Peyer's patch (tissue), 4 donors: ENCODE measurements at regions not wholly inside any gene's neighbourhood (a gene's known extent, or its start where the extent isn't known, plus 50 kb on each side); places are given as distances from the start of the nearest gene placed in this dataset.

Source experiments
- DNase-seq, 3 donors: peaks; one replicate each; pipeline ENCODE4 v3.0.0-alpha.2; 2017 to 2019
- H3K27ac ChIP-seq, 4 donors: fragments of 200-600 bp; sonication (generic); one replicate each; pipeline ENCODE4 v1.5.1; 2016 to 2019
- H3K27me3 ChIP-seq, 2 donors: fragments of 200-600 bp; sonication (generic); one replicate each; pipeline ENCODE4 v1.5.1; 2019
- H3K36me3 ChIP-seq, 3 donors: fragments of 200-600 bp; sonication (generic); one replicate each; pipeline ENCODE4 v1.5.1; 2016 to 2019
- H3K4me1 ChIP-seq, 4 donors: fragments of 200-600 bp; sonication (generic); one replicate each; pipeline ENCODE4 v1.5.1; 2016 to 2019
- H3K4me3 ChIP-seq, 4 donors: fragments of 200-600 bp; sonication (generic); 1 replicate in 3 of 4; 2 replicates in 1 of 4; pipeline ENCODE4 v1.5.1; 2016 to 2019; ENCODE audit warnings: mild to moderate bottlenecking in 1 of 4
- H3K9me3 ChIP-seq, 4 donors: fragments of 200-600 bp; sonication (generic); one replicate each; pipeline ENCODE4 v1.5.1; 2016 to 2019; ENCODE audit warnings: mild to moderate bottlenecking in 1 of 4
- CTCF ChIP-seq, 6 experiments: fragments of 450-650 bp in 4 of 6; fragments of 200-600 bp in 2 of 6; sonication (generic) in 1 of 6; IDR thresholded peaks; one replicate each; pipeline ENCODE4 v1.5.1; 2017 to 2019; ENCODE audit warnings: antibody characterized with exemption in 6 of 6, mild to moderate bottlenecking in 3 of 6, moderate library complexity in 1 of 6
- POLR2A ChIP-seq, 2 donors: fragments of 450-650 bp; IDR thresholded peaks; one replicate each; pipeline ENCODE4 v1.5.1; 2017; ENCODE audit warnings: antibody characterized with exemption in 2 of 2, mild to moderate bottlenecking in 2 of 2, moderate library complexity in 2 of 2

DNA sequence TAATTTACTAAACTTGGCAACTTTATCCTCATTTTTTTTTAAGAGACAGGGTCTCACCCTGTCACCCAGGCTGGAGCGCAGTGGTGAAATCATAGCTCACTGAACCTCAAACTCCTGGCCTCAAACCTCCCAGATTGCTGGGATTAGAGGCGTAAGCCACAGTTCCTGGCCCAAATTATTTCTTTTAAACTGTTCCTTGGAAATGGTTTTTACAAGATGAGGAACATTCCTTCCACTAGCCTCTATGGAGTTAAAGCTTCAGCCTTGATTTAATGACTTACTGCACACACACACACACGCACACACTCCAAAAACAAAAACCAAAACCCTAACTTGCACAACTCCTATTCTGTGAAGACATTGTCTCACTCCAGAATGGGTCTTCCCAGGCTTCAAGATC is 77.2 kb upstream of the TARS1 start:
- Histone ChIP-seq H3K4me1 (no peaks in the 10 kb centered on the region), H3K27ac (no peak overlapping the region)
- TF ChIP-seq POLR2A (IDR thresholded peaks at IDR 0.05) (no peak), CTCF (IDR thresholded peaks at IDR 0.05) (no peak)

DNA sequence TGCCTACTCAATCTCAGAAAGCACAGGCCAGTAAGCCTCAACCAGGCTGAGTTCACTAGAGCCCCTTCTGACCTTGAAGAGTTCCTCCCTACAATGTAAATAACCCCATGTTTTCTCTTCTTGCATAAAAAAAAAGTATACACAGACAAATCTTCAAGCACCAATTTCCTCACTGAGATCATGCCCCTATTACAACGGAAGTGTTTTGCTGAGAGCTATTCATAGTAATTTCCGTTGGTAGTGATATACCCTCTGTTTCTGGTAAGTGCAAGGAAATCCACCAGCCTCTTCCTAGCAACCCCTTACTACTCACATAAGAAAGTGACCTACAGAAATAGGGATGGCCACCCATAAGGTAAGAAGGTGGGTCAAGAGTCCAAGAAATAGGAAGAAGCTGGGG is 76.4 kb upstream of the TARS1 start:
- no peak for DNase-seq
- H3K36me3 ChIP-seq: no peaks in the 10 kb centered on the region
- no peak for TF ChIP-seq CTCF (IDR thresholded peaks at IDR 0.05)
- TF ChIP-seq POLR2A (IDR thresholded peaks at IDR 0.05): no peak
- H3K4me3 ChIP-seq: no peak overlapping the region
- H3K27ac ChIP-seq: no peak overlapping the region
- no peaks in the 10 kb centered on the region for H3K27me3 ChIP-seq
- no peaks in the 10 kb centered on the region for H3K9me3 ChIP-seq
- H3K4me1 ChIP-seq: no peaks in the 10 kb centered on the region

More for the DNA sequence above, 77.2 kb upstream of the TARS1 start:
- Histone ChIP-seq H3K4me3 (no peak overlapping the region), H3K9me3 (no peaks in the 10 kb centered on the region), H3K27me3 (no peaks in the 10 kb centered on the region), H3K36me3 (no peaks in the 10 kb centered on the region)
- no peak for DNase-seq

- TF ChIP-seq CTCF (IDR thresholded peaks at IDR 0.05) (no peak), POLR2A (IDR thresholded peaks at IDR 0.05) (no peak)
- DNase-seq: no peak
- no peaks in the 10 kb centered on the region for H3K27me3 ChIP-seq
- no peaks in the 10 kb centered on the region for H3K4me1 ChIP-seq
- H3K4me3 ChIP-seq: no peak overlapping the region
- no peaks in the 10 kb centered on the region for H3K9me3 ChIP-seq
- no peak overlapping the region for H3K27ac ChIP-seq
- H3K36me3 ChIP-seq: no peaks in the 10 kb centered on the region
Observed at GRCh38 chr5:33367416-33367815, 73.3 kb upstream of the TARS1 start.

- no peak for TF ChIP-seq CTCF (IDR thresholded peaks at IDR 0.05)
- no peak for TF ChIP-seq POLR2A (IDR thresholded peaks at IDR 0.05)
- Histone ChIP-seq H3K36me3 (no peaks in the 10 kb centered on the region), H3K4me1 (no peaks in the 10 kb centered on the region), H3K27ac (no peak overlapping the region), H3K9me3 (no peaks in the 10 kb centered on the region), H3K27me3 (no peaks in the 10 kb centered on the region), H3K4me3 (no peak overlapping the region)
- no peak for DNase-seq
Observed at GRCh38 chr5:33369485-33370465, 71.0 kb upstream of the TARS1 start.

DNA sequence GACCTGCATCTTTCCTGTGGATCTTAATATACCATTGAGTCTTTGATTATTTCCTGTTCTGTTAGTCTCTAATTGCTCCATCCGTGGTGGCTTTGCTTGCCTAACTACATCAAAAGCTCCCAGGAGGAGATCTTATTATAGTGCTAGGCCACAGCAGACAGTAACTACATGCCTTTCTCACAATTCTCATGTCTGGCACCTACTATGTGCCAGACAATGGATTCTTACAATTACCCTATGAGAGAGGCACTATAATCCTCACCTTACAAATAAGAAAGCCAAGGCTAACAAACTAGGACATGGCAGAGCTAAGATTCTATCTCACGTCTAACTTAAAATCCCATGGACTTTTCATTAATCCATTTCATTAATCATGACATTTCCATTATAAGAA is 70.3 kb upstream of the TARS1 start:
- no peaks in the 10 kb centered on the region for H3K9me3 ChIP-seq
- DNase-seq: no peak
- H3K27ac ChIP-seq: no peak overlapping the region
- no peaks in the 10 kb centered on the region for H3K27me3 ChIP-seq
- no peaks in the 10 kb centered on the region for H3K36me3 ChIP-seq
- TF ChIP-seq CTCF (IDR thresholded peaks at IDR 0.05) (no peak), POLR2A (IDR thresholded peaks at IDR 0.05) (no peak)
- H3K4me1 ChIP-seq: no peaks in the 10 kb centered on the region
- H3K4me3 ChIP-seq: no peak overlapping the region
